GM23248 (cell line): ENCODE measurements at regions not wholly inside any gene's neighbourhood (a gene's known extent, or its start where the extent isn't known, plus 50 kb on each side); places are given as distances from the start of the nearest gene placed in this dataset.

Source experiments
- DNase-seq: peaks from one replicate; pipeline ENCODE4 v3.0.0-alpha.2; 2015
- H2AFZ ChIP-seq: fragments of 200-600 bp; sonication (generic); 2 replicates; pipeline ENCODE4 v1.6.1; 2016; ENCODE audit warnings: antibody characterized with exemption
- H3F3A ChIP-seq: fragments of 200-600 bp; sonication (generic); 2 replicates; pipeline ENCODE4 v1.6.1; 2016; ENCODE audit warnings: mild to moderate bottlenecking, antibody characterized with exemption, mixed run types; ENCODE audit not compliant: insufficient read depth
- H3K27ac ChIP-seq: fragments of 200-600 bp; sonication (generic); 2 replicates; pipeline ENCODE4 v1.5.1; 2016; ENCODE audit warnings: mild to moderate bottlenecking
- H3K27me3 ChIP-seq: fragments of 200-600 bp; sonication (generic); replicated peaks from 2 replicates; pipeline ENCODE4 v1.6.1; 2016; ENCODE audit warnings: mild to moderate bottlenecking; ENCODE audit not compliant: insufficient read depth
- H3K36me3 ChIP-seq: fragments of 200-600 bp; sonication (generic); 2 replicates; pipeline ENCODE4 v1.6.1; 2016; ENCODE audit warnings: low read depth, mild to moderate bottlenecking
- H3K4me1 ChIP-seq: fragments of 200-600 bp; sonication (generic); 2 replicates; pipeline ENCODE4 v1.6.1; 2016; ENCODE audit warnings: mild to moderate bottlenecking; ENCODE audit not compliant: insufficient read depth
- H3K4me2 ChIP-seq: fragments of 200-600 bp; sonication (generic); one replicate; pipeline ENCODE4 v1.6.1; 2016; ENCODE audit warnings: mild to moderate bottlenecking; ENCODE audit not compliant: unreplicated experiment
- H3K4me3 ChIP-seq: fragments of 200-600 bp; sonication (generic); 2 replicates; pipeline ENCODE4 v1.5.1; 2016; ENCODE audit warnings: mild to moderate bottlenecking
- H3K79me2 ChIP-seq: fragments of 200-600 bp; sonication (generic); 2 replicates; pipeline ENCODE4 v1.6.1; 2016; ENCODE audit warnings: mild to moderate bottlenecking; ENCODE audit not compliant: insufficient read depth
- H3K9ac ChIP-seq: fragments of 200-600 bp; sonication (generic); 2 replicates; pipeline ENCODE4 v1.6.1; 2016; ENCODE audit warnings: mild to moderate bottlenecking
- H3K9me2 ChIP-seq: fragments of 200-600 bp; sonication (generic); 2 replicates; pipeline ENCODE4 v1.6.1; 2016; ENCODE audit warnings: mixed run types, mild to moderate bottlenecking, moderate library complexity; ENCODE audit not compliant: insufficient read depth
- H3K9me3 ChIP-seq: fragments of 200-600 bp; sonication (generic); one replicate; pipeline ENCODE4 v1.6.1; 2017; ENCODE audit warnings: low read depth
- H4K20me1 ChIP-seq: fragments of 200-600 bp; sonication (generic); 2 replicates; pipeline ENCODE4 v1.6.0; 2016; ENCODE audit not compliant: insufficient read depth
- EZH2 ChIP-seq: fragments of 200-600 bp; sonication (generic); IDR thresholded peaks from 2 replicates; pipeline ENCODE4 v1.6.1; 2018; ENCODE audit warnings: antibody characterized with exemption, mild to moderate bottlenecking; ENCODE audit not compliant: insufficient read depth, poor library complexity, severe bottlenecking
- EZH2phosphoT487 ChIP-seq: fragments of 200-600 bp; sonication (generic); IDR thresholded peaks from 2 replicates; pipeline ENCODE4 v1.6.1; 2018; ENCODE audit warnings: antibody characterized with exemption, moderate library complexity, mild to moderate bottlenecking, low read depth; ENCODE audit not compliant: insufficient read depth
- WGBS, 2 experiments: methylation state at CpG; one replicate each; pipeline ENCODE4 v1.1.6; 2015 to 2017; ENCODE audit warnings: low lambda C conversion rate in 2 of 2, low coverage in 1 of 2; ENCODE audit errors: missing lambda C conversion rate in 2 of 2; 5-methylcytosine and 5-hydroxymethylcytosine counted together
- in situ Hi-C: fragments of 300-500 bp; cut with MboI; formaldehyde crosslinking; loops from 2 replicates; pipeline ENCODE4 v1.15.0; 2020

DNA sequence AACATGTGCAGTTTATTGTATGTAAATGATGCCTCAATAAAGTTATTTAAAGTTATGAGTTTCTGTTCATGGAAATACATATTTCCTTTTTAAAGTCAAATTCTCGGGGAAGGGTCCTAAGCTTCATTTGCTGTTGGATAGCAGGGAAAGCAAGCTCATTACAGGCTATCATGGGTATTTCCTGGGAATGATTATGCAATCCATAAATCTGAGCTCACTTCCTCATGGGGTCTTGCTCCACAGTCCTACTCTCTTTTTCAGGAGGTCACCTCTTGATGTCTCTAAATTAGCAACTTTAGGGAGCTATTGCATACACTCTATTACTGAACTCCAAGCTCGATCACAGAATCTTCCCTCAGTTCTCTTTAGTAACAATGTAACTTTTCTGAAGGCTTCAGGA is 69.9 kb upstream of the TP63 start:
- no peak overlapping the region for H3K9ac ChIP-seq
- no peak overlapping the region for H3K4me2 ChIP-seq
- WGBS, 2 experiments = 93% methylated on average over 2 of the region's 2 CpGs

DNA sequence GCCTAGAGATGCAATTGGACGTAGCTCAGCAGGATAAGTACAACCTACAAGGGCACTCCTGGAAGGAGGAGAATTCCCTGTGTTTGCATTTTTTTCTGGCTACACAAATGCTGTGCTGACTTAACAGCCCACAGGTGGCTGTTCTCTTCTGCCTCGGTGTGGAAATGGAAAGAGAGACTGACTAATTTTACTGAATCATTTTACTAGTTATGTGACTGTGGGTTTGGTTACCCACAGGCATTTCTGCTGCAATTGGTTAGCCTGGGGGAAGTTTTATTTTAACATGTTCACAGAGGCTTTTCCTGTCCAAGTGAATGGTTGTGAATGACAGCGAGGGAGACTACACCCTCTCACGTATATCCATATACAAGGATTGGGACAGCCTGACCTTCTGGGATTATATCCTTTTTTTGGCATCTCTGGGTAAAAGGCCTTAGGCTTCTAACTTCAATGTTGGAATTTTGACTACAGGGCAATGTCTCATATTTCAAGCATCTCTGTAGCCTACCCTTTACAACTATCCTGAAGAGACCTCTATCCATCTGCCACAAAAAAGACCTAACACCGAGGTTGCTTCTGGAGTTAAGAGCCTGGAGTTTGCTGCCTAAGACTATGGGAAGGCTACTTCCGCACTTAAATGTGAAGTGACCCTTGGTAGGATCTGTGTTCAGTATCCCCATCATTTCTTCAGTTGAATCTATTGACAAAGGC is 67.2 kb upstream of the TP63 start:
- no peak overlapping the region for H3K4me3 ChIP-seq
- H3K27ac ChIP-seq = peak overlapping the region; percentile 37
- no peaks in the 10 kb centered on the region for H3K9me2 ChIP-seq
- no peak for TF ChIP-seq EZH2phosphoT487
- no peak for TF ChIP-seq EZH2
- H2AFZ ChIP-seq = peak overlapping the region; percentile 17; the same call in 1 of the 2 replicates
- no peaks in the 10 kb centered on the region for H3K9me3 ChIP-seq
- H3K9ac ChIP-seq = no peak overlapping the region
- H3K79me2 ChIP-seq = no peaks in the 10 kb centered on the region
- H4K20me1 ChIP-seq = no peaks in the 10 kb centered on the region
- peak overlapping the region; percentile 64 for H3K4me2 ChIP-seq
- DNase-seq = peak; percentile 92
- H3K4me1 ChIP-seq = peaks cover 9% of the 10 kb centered on the region
- no peaks in the 10 kb centered on the region for H3K27me3 ChIP-seq
- H3F3A ChIP-seq = peaks cover 8% of the 10 kb centered on the region
- no peaks in the 10 kb centered on the region for H3K36me3 ChIP-seq
- in situ Hi-C loops = no loop called here
- 31 to 37% methylated on average over 6 of the region's 6 CpGs for WGBS, 2 experiments

More for the DNA sequence above, 69.9 kb upstream of the TP63 start:
- Histone ChIP-seq H3F3A (peaks cover 8% of the 10 kb centered on the region), H3K27me3 (no peaks in the 10 kb centered on the region), H2AFZ (no peak overlapping the region), H3K36me3 (no peaks in the 10 kb centered on the region), H3K4me3 (no peak overlapping the region), H3K4me1 (peaks cover 9% of the 10 kb centered on the region), H3K9me3 (no peaks in the 10 kb centered on the region), H3K9me2 (no peaks in the 10 kb centered on the region), H3K79me2 (no peaks in the 10 kb centered on the region), H4K20me1 (no peaks in the 10 kb centered on the region), H3K27ac (no peak overlapping the region)
- in situ Hi-C loops = no loop called here
- DNase-seq = no peak
- TF ChIP-seq EZH2phosphoT487 = no peak
- no peak for TF ChIP-seq EZH2

DNA sequence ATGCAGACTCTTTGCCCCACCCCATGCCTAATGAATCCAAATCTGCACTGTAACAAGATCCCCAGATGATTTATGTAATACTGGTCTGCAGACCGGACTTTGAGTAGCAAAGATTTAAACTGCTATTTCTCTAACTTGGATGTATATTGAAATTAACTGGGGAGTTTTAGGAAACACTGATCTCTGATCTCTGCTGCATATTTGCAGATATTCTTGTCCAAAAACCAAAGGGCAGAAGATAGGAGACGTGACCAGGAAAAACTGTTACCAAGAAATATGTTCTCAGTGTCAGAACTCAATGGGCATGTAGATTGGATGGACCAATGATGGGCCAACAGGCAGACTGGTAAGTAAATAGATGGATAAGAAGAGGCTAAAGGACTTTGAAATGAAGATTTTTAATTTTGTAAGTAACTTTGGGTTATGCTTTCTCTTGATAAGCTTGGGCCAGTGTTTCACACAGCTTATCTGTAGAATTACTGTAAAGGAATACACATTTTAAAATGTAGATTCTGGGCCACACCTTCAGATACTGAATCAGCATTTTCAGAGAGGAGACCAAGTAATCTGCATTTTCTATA is 64.5 kb upstream of the TP63 start:
- Histone ChIP-seq H4K20me1 (no peaks in the 10 kb centered on the region), H3F3A (peaks cover 8% of the 10 kb centered on the region), H3K27me3 (no peaks in the 10 kb centered on the region), H3K9ac (no peak overlapping the region), H3K36me3 (no peaks in the 10 kb centered on the region), H3K79me2 (no peaks in the 10 kb centered on the region), H3K9me3 (no peaks in the 10 kb centered on the region), H3K4me2 (no peak overlapping the region), H2AFZ (no peak overlapping the region), H3K4me1 (peaks cover 14% of the 10 kb centered on the region), H3K4me3 (no peak overlapping the region), H3K9me2 (no peaks in the 10 kb centered on the region), H3K27ac (no peak overlapping the region)
- DNase-seq = no peak
- in situ Hi-C loops = no loop called here
- WGBS, 2 experiments = 74 to 84% methylated on average over 2 of the region's 2 CpGs
- TF ChIP-seq EZH2phosphoT487 (no peak), EZH2 (no peak)

DNA sequence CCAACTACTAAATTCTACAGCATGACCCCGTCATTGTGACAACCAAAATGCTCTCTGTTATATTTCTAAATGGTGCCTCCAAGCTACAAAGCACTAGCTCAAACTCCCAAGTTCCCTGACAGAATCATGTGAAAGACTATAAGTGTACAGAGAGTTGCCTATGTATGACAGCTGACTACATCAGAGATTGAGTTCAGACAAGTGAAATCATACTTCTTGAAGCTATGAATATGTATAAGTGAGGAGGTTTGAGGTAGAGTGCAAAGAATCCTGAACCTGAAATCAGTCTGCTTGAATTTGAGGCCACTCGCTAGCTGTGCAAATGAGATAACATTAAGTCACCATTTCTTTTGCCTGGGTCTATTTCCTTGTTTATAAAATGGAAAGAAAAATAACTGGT is 63.9 kb upstream of the TP63 start:
- Histone ChIP-seq H3K4me1 (peaks cover 21% of the 10 kb centered on the region), H3K79me2 (no peaks in the 10 kb centered on the region), H4K20me1 (no peaks in the 10 kb centered on the region), H3K4me3 (no peak overlapping the region), H3F3A (peaks cover 14% of the 10 kb centered on the region), H3K9ac (no peak overlapping the region), H3K9me3 (no peaks in the 10 kb centered on the region), H3K36me3 (no peaks in the 10 kb centered on the region), H3K9me2 (no peaks in the 10 kb centered on the region), H3K27me3 (no peaks in the 10 kb centered on the region), H3K4me2 (no peak overlapping the region), H3K27ac (no peak overlapping the region), H2AFZ (no peak overlapping the region)
- WGBS, 2 experiments = 66 to 76% methylated on average over 2 of the region's 2 CpGs
- in situ Hi-C loops = no loop called here
- TF ChIP-seq EZH2 = no peak
- no peak for TF ChIP-seq EZH2phosphoT487
- no peak for DNase-seq
